H1 (cell line): ENCODE measurements at regions not wholly inside any gene's neighbourhood (a gene's known extent, or its start where the extent isn't known, plus 50 kb on each side); places are given as distances from the start of the nearest gene placed in this dataset.

Experiments used
- POLR2AphosphoS5 ChIP-seq: IDR thresholded peaks from 2 replicates; pipeline ENCODE4 v1.6.1; 2011; ENCODE audit warnings: low read depth, low read length
- SP2 ChIP-seq: IDR thresholded peaks from 2 replicates; pipeline ENCODE4 v1.6.1; 2012; ENCODE audit warnings: mild to moderate bottlenecking, low read length, inconsistent platforms
- TF ChIP-seq, protein P1 (sequence below), 3 experiments: IDR thresholded peaks; 1 replicate in 2 of 3; 2 replicates in 1 of 3; pipeline versions ENCODE4 v1.5.1 to v1.6.1; 2011; ENCODE audit warnings: low read length in 3 of 3, mild to moderate bottlenecking in 3 of 3, inconsistent platforms in 2 of 3, low read depth in 1 of 3, moderate library complexity in 1 of 3; ENCODE audit not compliant: insufficient read depth in 1 of 3; ENCODE audit errors: control extremely low read depth in 1 of 3

DNA sequence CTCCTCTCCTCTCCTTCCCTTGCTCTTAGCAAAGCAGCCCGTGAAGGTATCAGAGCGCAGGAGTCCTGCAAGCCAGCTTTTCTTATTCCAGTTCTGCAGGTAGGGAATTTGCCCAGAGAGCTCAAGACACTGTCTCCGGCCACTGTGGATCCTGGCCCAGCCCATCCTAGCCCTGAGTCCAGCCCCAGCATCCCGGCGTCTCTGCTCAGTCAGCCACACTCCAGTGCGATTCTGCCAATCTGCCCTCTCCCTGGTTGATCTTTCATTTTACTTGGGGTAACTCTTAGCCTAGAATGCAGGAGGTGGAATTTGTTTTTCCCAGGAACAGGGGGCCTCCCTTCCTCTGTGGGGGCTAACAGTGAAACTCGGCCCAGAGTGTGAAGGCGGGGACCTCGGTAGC is 176.9 kb upstream of the GSE1 start:
- no peak for TF ChIP-seq SP2
- no peak for TF ChIP-seq POLR2AphosphoS5
- TF ChIP-seq, protein P1, sequence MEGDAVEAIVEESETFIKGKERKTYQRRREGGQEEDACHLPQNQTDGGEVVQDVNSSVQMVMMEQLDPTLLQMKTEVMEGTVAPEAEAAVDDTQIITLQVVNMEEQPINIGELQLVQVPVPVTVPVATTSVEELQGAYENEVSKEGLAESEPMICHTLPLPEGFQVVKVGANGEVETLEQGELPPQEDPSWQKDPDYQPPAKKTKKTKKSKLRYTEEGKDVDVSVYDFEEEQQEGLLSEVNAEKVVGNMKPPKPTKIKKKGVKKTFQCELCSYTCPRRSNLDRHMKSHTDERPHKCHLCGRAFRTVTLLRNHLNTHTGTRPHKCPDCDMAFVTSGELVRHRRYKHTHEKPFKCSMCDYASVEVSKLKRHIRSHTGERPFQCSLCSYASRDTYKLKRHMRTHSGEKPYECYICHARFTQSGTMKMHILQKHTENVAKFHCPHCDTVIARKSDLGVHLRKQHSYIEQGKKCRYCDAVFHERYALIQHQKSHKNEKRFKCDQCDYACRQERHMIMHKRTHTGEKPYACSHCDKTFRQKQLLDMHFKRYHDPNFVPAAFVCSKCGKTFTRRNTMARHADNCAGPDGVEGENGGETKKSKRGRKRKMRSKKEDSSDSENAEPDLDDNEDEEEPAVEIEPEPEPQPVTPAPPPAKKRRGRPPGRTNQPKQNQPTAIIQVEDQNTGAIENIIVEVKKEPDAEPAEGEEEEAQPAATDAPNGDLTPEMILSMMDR (IDR thresholded peaks at IDR 0.05; ENCODE audit: control extremely low read depth in 1 of 3, insufficient read depth in 1 of 3, low read depth in 1 of 3, low read length in 3 of 3) = no peak
